CD14-positive monocyte (primary cell): ENCODE measurements at regions not wholly inside any gene's neighbourhood (a gene's known extent, or its start where the extent isn't known, plus 50 kb on each side); places are given as distances from the start of the nearest gene placed in this dataset.
A peak's percentile ranks its signal among the peaks of the same experiment; 100 is the strongest.

Experiments
- DNase-seq, 3 donors: peaks; one replicate each; pipeline ENCODE4 v3.0.0-alpha.2; 2011 to 2022
- H2AFZ ChIP-seq: 2 replicates; pipeline ENCODE4 v1.6.0; 2012; ENCODE audit warnings: mild to moderate bottlenecking, low read depth, low read length, inconsistent platforms; ENCODE audit not compliant: insufficient read depth, poor library complexity, severe bottlenecking
- H3K27ac ChIP-seq, 2 donors: 1 replicate in 1 of 2; 2 replicates in 1 of 2; pipeline ENCODE4 v1.5.1; 2012 to 2013; ENCODE audit warnings: low read length in 2 of 2, control low read depth in 1 of 2, inconsistent platforms in 1 of 2, low read depth in 1 of 2, mild to moderate bottlenecking in 1 of 2
- H3K27me3 ChIP-seq, 2 donors: one replicate each; pipeline versions ENCODE4 v1.6.0 to v1.6.1; 2011 to 2013; ENCODE audit warnings: low read length in 2 of 2; ENCODE audit not compliant: control insufficient read depth in 2 of 2, insufficient read depth in 2 of 2
- H3K36me3 ChIP-seq, 2 donors: replicated peaks in 1 of 2; 1 replicate in 1 of 2; 2 replicates in 1 of 2; pipeline versions ENCODE4 v1.5.1 to v1.6.1; 2012 to 2013; ENCODE audit warnings: low read length in 2 of 2, control low read depth in 1 of 2, inconsistent platforms in 1 of 2, mild to moderate bottlenecking in 1 of 2; ENCODE audit not compliant: insufficient read depth in 2 of 2, control insufficient read depth in 1 of 2
- H3K4me1 ChIP-seq, 2 donors: 1 replicate in 1 of 2; 2 replicates in 1 of 2; pipeline versions ENCODE4 v1.5.1 to v1.6.1; 2012 to 2013; ENCODE audit warnings: low read length in 2 of 2, control low read depth in 1 of 2, inconsistent platforms in 1 of 2, mild to moderate bottlenecking in 1 of 2, moderate library complexity in 1 of 2; ENCODE audit not compliant: insufficient read depth in 2 of 2, control insufficient read depth in 1 of 2
- H3K4me2 ChIP-seq: replicated peaks from 2 replicates; pipeline ENCODE3; 2012; ENCODE audit warnings: low read length, moderate library complexity, mild to moderate bottlenecking; ENCODE audit not compliant: poor library complexity, severe bottlenecking; ENCODE audit errors: extremely low read depth
- H3K4me3 ChIP-seq, 3 experiments: fragments of 200-600 bp in 1 of 3; sonication (generic) in 1 of 3; replicated peaks in 1 of 3; 1 replicate in 2 of 3; 2 replicates in 1 of 3; pipeline ENCODE4 v1.5.1; 2011 to 2013; ENCODE audit warnings: low read length in 3 of 3, mild to moderate bottlenecking in 3 of 3, control low read depth in 2 of 3, low read depth in 2 of 3, inconsistent platforms in 1 of 3, moderate library complexity in 1 of 3
- H3K79me2 ChIP-seq: 2 replicates; pipeline ENCODE4 v1.6.0; 2012; ENCODE audit warnings: mild to moderate bottlenecking, control low read depth, inconsistent platforms, low read length, moderate library complexity; ENCODE audit not compliant: insufficient read depth
- H3K9ac ChIP-seq: 2 replicates; pipeline ENCODE4 v1.6.0; 2017; ENCODE audit warnings: low read length, mild to moderate bottlenecking; ENCODE audit not compliant: insufficient read depth, poor library complexity, severe bottlenecking
- H3K9me3 ChIP-seq, 2 donors: replicated peaks in 1 of 2; 1 replicate in 1 of 2; 2 replicates in 1 of 2; pipeline versions ENCODE4 v1.5.1 to v1.6.1; 2012 to 2013; ENCODE audit warnings: low read length in 2 of 2, control low read depth in 1 of 2; ENCODE audit not compliant: control insufficient read depth in 1 of 2, insufficient read depth in 1 of 2
- H4K20me1 ChIP-seq: 2 replicates; pipeline ENCODE4 v1.6.0; 2012; ENCODE audit warnings: mild to moderate bottlenecking, low read length, control low read depth, moderate library complexity; ENCODE audit not compliant: insufficient read depth
- H3K27ac Mint-ChIP-seq, 7 donors: one replicate each; pipeline ENCODE4 v1.8.0; 2020; ENCODE audit warnings: mild to moderate bottlenecking in 7 of 7, mixed read lengths in 7 of 7, moderate library complexity in 6 of 7, inconsistent platforms in 2 of 7
- H3K27me3 Mint-ChIP-seq, 3 donors: one replicate each; pipeline ENCODE4 v1.8.0; 2021 to 2022; ENCODE audit warnings: low read depth in 3 of 3, mild to moderate bottlenecking in 3 of 3, mixed read lengths in 3 of 3, moderate library complexity in 3 of 3, inconsistent platforms in 1 of 3
- H3K36me3 Mint-ChIP-seq, 2 donors: one replicate each; pipeline ENCODE4 v1.8.0; 2020; ENCODE audit warnings: mixed read lengths in 2 of 2, inconsistent platforms in 1 of 2, mild to moderate bottlenecking in 1 of 2
- H3K4me1 Mint-ChIP-seq: one replicate; pipeline ENCODE4 v1.8.0; 2020; ENCODE audit warnings: mild to moderate bottlenecking, mixed read lengths
- H3K4me3 Mint-ChIP-seq, 2 donors: one replicate each; pipeline ENCODE4 v1.8.0; 2020; ENCODE audit warnings: mild to moderate bottlenecking in 2 of 2, mixed read lengths in 2 of 2, moderate library complexity in 1 of 2
- H3K9me3 Mint-ChIP-seq, 7 donors: one replicate each; pipeline ENCODE4 v1.8.0; 2020 to 2022; ENCODE audit warnings: mixed read lengths in 7 of 7, mild to moderate bottlenecking in 6 of 7, moderate library complexity in 6 of 7, inconsistent platforms in 2 of 7
- CTCF ChIP-seq: fragments of 200-600 bp; IDR thresholded peaks from one replicate; pipeline ENCODE4 v1.8.0; 2022; ENCODE audit warnings: antibody characterized with exemption, mild to moderate bottlenecking
- WGBS: methylation state at CpG from one replicate; pipeline ENCODE4 v1.1.5; 2013; ENCODE audit warnings: missing lambda C conversion rate; ENCODE audit not compliant: insufficient coverage; 5-methylcytosine and 5-hydroxymethylcytosine counted together
- intact Hi-C, 2 donors: fragments of 100-400 bp; cut with micrococcal nuclease; formaldehyde crosslinking; loops; one replicate each; pipeline versions ENCODE4 v1.15.0 to v1.15.1; 2023

- Histone ChIP-seq H2AFZ (no peak overlapping the region), H3K36me3 (no peaks in the 10 kb centered on the region), H3K4me2 (no peak overlapping the region), H3K27me3 (no peaks in the 10 kb centered on the region), H3K4me1 (no peaks in the 10 kb centered on the region), H3K9me3 (no peaks in the 10 kb centered on the region), H4K20me1 (no peaks in the 10 kb centered on the region), H3K27ac (no peak overlapping the region), H3K4me3 (no peak overlapping the region), H3K79me2 (no peaks in the 10 kb centered on the region), H3K9ac (no peak overlapping the region)
- no CpG with 5 or more reads among the region's 2 CpGs for WGBS
- DNase-seq, result no peak
- intact Hi-C loops, result no loop called here
- TF ChIP-seq CTCF, result no peak
- Mint-ChIP-seq H3K4me1 (no peaks in the 10 kb centered on the region), H3K36me3 (no peaks in the 10 kb centered on the region), H3K27ac (peak overlapping the region in 1 of 7 donors; percentile 62), H3K4me3 (no peak overlapping the region), H3K27me3 (peaks cover 0 to 2% (median 0%) of the 10 kb centered on the region in 3 donors), H3K9me3 (peaks cover 0 to 2% (median 0%) of the 10 kb centered on the region in 7 donors)
Measured at GRCh38 chr5:52690236-52690768, 97.4 kb upstream of the ITGA1 start.

GRCh38 chr5:52692039-52692438, 95.7 kb upstream of the ITGA1 start:
- H3K27me3 Mint-ChIP-seq, result peaks cover 0 to 3% (median 0%) of the 10 kb centered on the region in 3 donors
- DNase-seq, result no peak
- no peaks in the 10 kb centered on the region for H3K4me1 Mint-ChIP-seq
- no peak overlapping the region for H2AFZ ChIP-seq
- H3K4me3 ChIP-seq, result no peak overlapping the region
- no peaks in the 10 kb centered on the region for H3K9me3 ChIP-seq
- no peaks in the 10 kb centered on the region for H3K27me3 ChIP-seq
- H3K4me3 Mint-ChIP-seq, result no peak overlapping the region
- no peaks in the 10 kb centered on the region for H3K36me3 Mint-ChIP-seq
- no peak overlapping the region for H3K4me2 ChIP-seq
- no peaks in the 10 kb centered on the region for H3K36me3 ChIP-seq
- peaks cover 0 to 2% (median 0%) of the 10 kb centered on the region in 7 donors for H3K9me3 Mint-ChIP-seq
- H4K20me1 ChIP-seq, result no peaks in the 10 kb centered on the region
- H3K27ac ChIP-seq, result no peak overlapping the region
- no peak for TF ChIP-seq CTCF
- intact Hi-C loops, result no loop called here
- no peaks in the 10 kb centered on the region for H3K79me2 ChIP-seq
- no peak overlapping the region for H3K9ac ChIP-seq
- H3K4me1 ChIP-seq, result no peaks in the 10 kb centered on the region
- no peak overlapping the region for H3K27ac Mint-ChIP-seq
